GM23338 (cell line): ENCODE measurements at regions not wholly inside any gene's neighbourhood (a gene's known extent, or its start where the extent isn't known, plus 50 kb on each side); places are given as distances from the start of the nearest gene placed in this dataset.

Experiments used
- ATAC-seq: fragments of 200-7000 bp; cut with Tn5 transposase; 3 replicates; pipeline ENCODE4 v1.9.1; 2020
- DNase-seq: peaks from one replicate; pipeline ENCODE4 v3.0.0-alpha.2; 2015; ENCODE audit warnings: low spot score
- H2AFZ ChIP-seq: fragments of 200-600 bp; sonication (generic); 2 replicates; pipeline ENCODE4 v1.8.0; 2016; ENCODE audit warnings: antibody characterized with exemption, mild to moderate bottlenecking, moderate library complexity
- H3F3A ChIP-seq: fragments of 200-600 bp; sonication (generic); replicated peaks from 2 replicates; pipeline ENCODE4 v1.8.0; 2017; ENCODE audit warnings: antibody characterized with exemption, mixed run types, low read depth
- H3K27ac ChIP-seq: fragments of 200-600 bp; sonication (generic); 2 replicates; pipeline ENCODE4 v1.6.1; 2016; ENCODE audit warnings: low read depth
- H3K27me3 ChIP-seq: fragments of 200-600 bp; sonication (generic); 2 replicates; pipeline ENCODE4 v1.8.0; 2016; ENCODE audit warnings: mild to moderate bottlenecking, mixed run types, moderate library complexity; ENCODE audit not compliant: insufficient read depth
- H3K36me3 ChIP-seq: fragments of 200-600 bp; sonication (generic); 2 replicates; pipeline ENCODE4 v1.8.0; 2016; ENCODE audit warnings: mild to moderate bottlenecking; ENCODE audit not compliant: insufficient read depth
- H3K4me1 ChIP-seq: fragments of 200-600 bp; sonication (generic); 2 replicates; pipeline ENCODE4 v1.8.0; 2016; ENCODE audit warnings: mild to moderate bottlenecking, moderate library complexity; ENCODE audit not compliant: insufficient read depth
- H3K4me2 ChIP-seq: fragments of 200-600 bp; sonication (generic); 2 replicates; pipeline ENCODE4 v1.7.1; 2017; ENCODE audit warnings: mixed run types
- H3K4me3 ChIP-seq: fragments of 200-600 bp; sonication (generic); 2 replicates; pipeline ENCODE4 v1.6.1; 2016; ENCODE audit warnings: mixed run types
- H3K79me2 ChIP-seq: fragments of 200-600 bp; sonication (generic); replicated peaks from 2 replicates; pipeline ENCODE4 v1.8.0; 2017; ENCODE audit warnings: mild to moderate bottlenecking; ENCODE audit not compliant: insufficient read depth
- H3K9me2 ChIP-seq: fragments of 200-600 bp; sonication (generic); 2 replicates; pipeline ENCODE4 v1.8.0; 2017; ENCODE audit not compliant: insufficient read depth
- H4K20me1 ChIP-seq: fragments of 200-600 bp; sonication (generic); replicated peaks from 2 replicates; pipeline ENCODE4 v1.8.0; 2017; ENCODE audit warnings: mild to moderate bottlenecking; ENCODE audit not compliant: insufficient read depth
- H3K27ac Mint-ChIP-seq: 2 replicates; pipeline ENCODE4 v1.8.0; 2020; ENCODE audit warnings: inconsistent platforms, mild to moderate bottlenecking, moderate library complexity, mixed read lengths
- H3K27me3 Mint-ChIP-seq: 3 replicates; pipeline ENCODE4 v1.8.0; 2022; ENCODE audit warnings: low read depth, mild to moderate bottlenecking, moderate library complexity, mixed read lengths, inconsistent platforms; ENCODE audit not compliant: insufficient read depth, poor library complexity
- H3K36me3 Mint-ChIP-seq: 3 replicates; pipeline ENCODE4 v1.8.0; 2021; ENCODE audit warnings: low read depth, mild to moderate bottlenecking, inconsistent platforms, moderate library complexity, mixed read lengths
- H3K4me1 Mint-ChIP-seq: 3 replicates; pipeline ENCODE4 v1.8.0; 2020; ENCODE audit warnings: mild to moderate bottlenecking, inconsistent platforms, mixed read lengths
- H3K4me3 Mint-ChIP-seq: 3 replicates; pipeline ENCODE4 v1.8.0; 2021; ENCODE audit warnings: moderate library complexity, mild to moderate bottlenecking, inconsistent platforms, mixed read lengths
- H3K9me3 Mint-ChIP-seq: 3 replicates; pipeline ENCODE4 v1.8.0; 2020; ENCODE audit warnings: moderate library complexity, mild to moderate bottlenecking, inconsistent platforms, mixed read lengths
- CREB1 ChIP-seq: fragments of 250-450 bp; sonication (Bioruptor Pico); IDR thresholded peaks from 2 replicates; pipeline ENCODE4 v1.5.0; 2020; ENCODE audit warnings: low read depth, mild to moderate bottlenecking, moderate library complexity
- EZH2 ChIP-seq: fragments of 200-600 bp; sonication (generic); IDR thresholded peaks from one replicate; pipeline ENCODE4 v1.8.0; 2017; ENCODE audit warnings: antibody characterized with exemption, mild to moderate bottlenecking, low read depth; ENCODE audit not compliant: unreplicated experiment
- EZH2phosphoT487 ChIP-seq: fragments of 200-600 bp; sonication (generic); IDR thresholded peaks from one replicate; pipeline ENCODE4 v1.8.1; 2018; ENCODE audit warnings: antibody characterized with exemption; ENCODE audit not compliant: unreplicated experiment
- JUNB ChIP-seq: IDR thresholded peaks from one replicate; pipeline ENCODE4 v1.6.1; 2016; ENCODE audit warnings: antibody characterized with exemption; ENCODE audit not compliant: unreplicated experiment
- NANOG ChIP-seq: IDR thresholded peaks from 2 replicates; pipeline ENCODE4 v1.6.1; 2016; ENCODE audit warnings: antibody characterized with exemption, borderline replicate concordance
- POLR2AphosphoS5 ChIP-seq: IDR thresholded peaks from 2 replicates; pipeline ENCODE4 v1.6.1; 2016; ENCODE audit warnings: antibody characterized with exemption, low read depth
- STAT1 ChIP-seq: IDR thresholded peaks from one replicate; pipeline ENCODE4 v1.6.1; 2016; ENCODE audit warnings: antibody characterized with exemption; ENCODE audit not compliant: unreplicated experiment
- ZNF331 ChIP-seq: fragments of 250-450 bp; sonication (Bioruptor Pico); IDR thresholded peaks from 2 replicates; pipeline ENCODE4 v1.5.0; 2020; ENCODE audit warnings: low read depth, mild to moderate bottlenecking, moderate library complexity
- TF ChIP-seq, protein P1 (sequence below): IDR thresholded peaks from one replicate; pipeline ENCODE4 v1.6.1; 2018; ENCODE audit warnings: antibody characterized with exemption; ENCODE audit not compliant: unreplicated experiment
- TF ChIP-seq, protein P2 (sequence below), 2 experiments: fragments of 200-600 bp in 1 of 2; sonication (generic) in 1 of 2; conservative IDR thresholded peaks; 2 replicates each; pipeline versions ENCODE4 v1.5.1 to v1.6.1; 2016 to 2017; ENCODE audit warnings: antibody characterized with exemption in 2 of 2, low read depth in 2 of 2, mild to moderate bottlenecking in 2 of 2, moderate library complexity in 1 of 2
- TF ChIP-seq, protein P3 (sequence below): IDR thresholded peaks from 2 replicates; pipeline ENCODE4 v1.6.1; 2016; ENCODE audit warnings: antibody characterized with exemption

DNA sequence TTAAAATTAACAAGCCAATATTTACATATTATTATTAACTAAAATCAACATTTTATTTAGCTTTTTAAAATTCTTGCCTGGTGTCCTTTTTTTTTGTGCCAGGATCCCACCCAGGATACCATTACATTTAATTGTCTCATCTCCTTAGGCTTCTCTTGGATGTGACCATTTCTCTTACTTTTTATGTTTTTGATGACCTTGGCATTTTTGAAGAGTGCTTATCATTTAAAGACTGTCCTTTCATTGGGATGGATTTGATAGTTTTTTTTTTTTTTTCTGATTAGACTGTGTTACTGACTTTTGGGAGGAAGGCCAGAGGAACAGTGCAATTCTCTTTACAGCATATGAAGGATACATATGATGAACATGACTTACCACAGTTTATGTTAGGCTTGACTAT, 181.4 kb upstream of the SMIM30 start:
- Histone ChIP-seq H3K4me1 (no peaks in the 10 kb centered on the region), H3K27ac (no peak overlapping the region), H3K4me3 (no peak overlapping the region), H4K20me1 (no peaks in the 10 kb centered on the region), H3K9me2 (no peaks in the 10 kb centered on the region), H3K79me2 (no peaks in the 10 kb centered on the region), H3F3A (no peaks in the 10 kb centered on the region), H3K27me3 (no peaks in the 10 kb centered on the region), H3K36me3 (no peaks in the 10 kb centered on the region), H2AFZ (no peak overlapping the region), H3K4me2 (no peak overlapping the region)
- ATAC-seq (no peak), DNase-seq (no peak)
- TF ChIP-seq, protein P1, sequence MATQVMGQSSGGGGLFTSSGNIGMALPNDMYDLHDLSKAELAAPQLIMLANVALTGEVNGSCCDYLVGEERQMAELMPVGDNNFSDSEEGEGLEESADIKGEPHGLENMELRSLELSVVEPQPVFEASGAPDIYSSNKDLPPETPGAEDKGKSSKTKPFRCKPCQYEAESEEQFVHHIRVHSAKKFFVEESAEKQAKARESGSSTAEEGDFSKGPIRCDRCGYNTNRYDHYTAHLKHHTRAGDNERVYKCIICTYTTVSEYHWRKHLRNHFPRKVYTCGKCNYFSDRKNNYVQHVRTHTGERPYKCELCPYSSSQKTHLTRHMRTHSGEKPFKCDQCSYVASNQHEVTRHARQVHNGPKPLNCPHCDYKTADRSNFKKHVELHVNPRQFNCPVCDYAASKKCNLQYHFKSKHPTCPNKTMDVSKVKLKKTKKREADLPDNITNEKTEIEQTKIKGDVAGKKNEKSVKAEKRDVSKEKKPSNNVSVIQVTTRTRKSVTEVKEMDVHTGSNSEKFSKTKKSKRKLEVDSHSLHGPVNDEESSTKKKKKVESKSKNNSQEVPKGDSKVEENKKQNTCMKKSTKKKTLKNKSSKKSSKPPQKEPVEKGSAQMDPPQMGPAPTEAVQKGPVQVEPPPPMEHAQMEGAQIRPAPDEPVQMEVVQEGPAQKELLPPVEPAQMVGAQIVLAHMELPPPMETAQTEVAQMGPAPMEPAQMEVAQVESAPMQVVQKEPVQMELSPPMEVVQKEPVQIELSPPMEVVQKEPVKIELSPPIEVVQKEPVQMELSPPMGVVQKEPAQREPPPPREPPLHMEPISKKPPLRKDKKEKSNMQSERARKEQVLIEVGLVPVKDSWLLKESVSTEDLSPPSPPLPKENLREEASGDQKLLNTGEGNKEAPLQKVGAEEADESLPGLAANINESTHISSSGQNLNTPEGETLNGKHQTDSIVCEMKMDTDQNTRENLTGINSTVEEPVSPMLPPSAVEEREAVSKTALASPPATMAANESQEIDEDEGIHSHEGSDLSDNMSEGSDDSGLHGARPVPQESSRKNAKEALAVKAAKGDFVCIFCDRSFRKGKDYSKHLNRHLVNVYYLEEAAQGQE: no peak
- TF ChIP-seq, protein P2, sequence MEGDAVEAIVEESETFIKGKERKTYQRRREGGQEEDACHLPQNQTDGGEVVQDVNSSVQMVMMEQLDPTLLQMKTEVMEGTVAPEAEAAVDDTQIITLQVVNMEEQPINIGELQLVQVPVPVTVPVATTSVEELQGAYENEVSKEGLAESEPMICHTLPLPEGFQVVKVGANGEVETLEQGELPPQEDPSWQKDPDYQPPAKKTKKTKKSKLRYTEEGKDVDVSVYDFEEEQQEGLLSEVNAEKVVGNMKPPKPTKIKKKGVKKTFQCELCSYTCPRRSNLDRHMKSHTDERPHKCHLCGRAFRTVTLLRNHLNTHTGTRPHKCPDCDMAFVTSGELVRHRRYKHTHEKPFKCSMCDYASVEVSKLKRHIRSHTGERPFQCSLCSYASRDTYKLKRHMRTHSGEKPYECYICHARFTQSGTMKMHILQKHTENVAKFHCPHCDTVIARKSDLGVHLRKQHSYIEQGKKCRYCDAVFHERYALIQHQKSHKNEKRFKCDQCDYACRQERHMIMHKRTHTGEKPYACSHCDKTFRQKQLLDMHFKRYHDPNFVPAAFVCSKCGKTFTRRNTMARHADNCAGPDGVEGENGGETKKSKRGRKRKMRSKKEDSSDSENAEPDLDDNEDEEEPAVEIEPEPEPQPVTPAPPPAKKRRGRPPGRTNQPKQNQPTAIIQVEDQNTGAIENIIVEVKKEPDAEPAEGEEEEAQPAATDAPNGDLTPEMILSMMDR (conservative IDR thresholded peaks at IDR 0.05; ENCODE audit: low read depth in 2 of 2): no peak
- TF ChIP-seq ZNF331 (CRISPR knock-in tag): no peak
- Mint-ChIP-seq H3K4me1 (no peaks in the 10 kb centered on the region), H3K27me3 (no peaks in the 10 kb centered on the region), H3K9me3 (peaks cover 3% of the 10 kb centered on the region; the same call in 2 of the 3 replicates), H3K36me3 (no peaks in the 10 kb centered on the region), H3K27ac (no peak overlapping the region), H3K4me3 (no peak overlapping the region)

DNA sequence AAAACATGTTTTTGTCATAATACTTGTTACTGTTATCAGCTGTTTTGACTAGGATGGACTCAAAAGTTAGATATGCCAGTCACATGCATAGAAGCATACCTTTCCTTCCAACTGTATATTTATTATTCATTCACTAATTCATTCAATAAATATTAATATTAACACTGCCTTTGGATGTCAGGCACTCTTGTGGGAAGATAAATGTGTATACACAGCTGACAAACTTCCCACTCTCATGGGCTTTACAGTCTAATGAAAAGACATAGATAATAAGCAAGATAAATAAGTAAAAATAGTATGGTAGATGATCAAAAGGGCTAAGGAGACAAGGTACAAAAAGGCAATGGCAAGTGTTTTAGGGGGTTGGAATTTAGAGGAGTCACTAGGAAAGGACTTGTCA, 180.1 kb upstream of the SMIM30 start:
- Mint-ChIP-seq H3K27ac (no peak overlapping the region), H3K4me3 (no peak overlapping the region), H3K27me3 (no peaks in the 10 kb centered on the region), H3K36me3 (no peaks in the 10 kb centered on the region), H3K4me1 (no peaks in the 10 kb centered on the region), H3K9me3 (peaks cover 3% of the 10 kb centered on the region; the same call in 2 of the 3 replicates)
- Histone ChIP-seq H3K4me3 (no peak overlapping the region), H3K27ac (no peak overlapping the region), H3K9me2 (no peaks in the 10 kb centered on the region), H2AFZ (no peak overlapping the region), H3K36me3 (no peaks in the 10 kb centered on the region), H3K79me2 (no peaks in the 10 kb centered on the region), H3K27me3 (no peaks in the 10 kb centered on the region), H3K4me2 (no peak overlapping the region), H3F3A (no peaks in the 10 kb centered on the region), H3K4me1 (no peaks in the 10 kb centered on the region), H4K20me1 (no peaks in the 10 kb centered on the region)
- no peak for DNase-seq
- no peak for ATAC-seq
- no peak for TF ChIP-seq CREB1
- TF ChIP-seq STAT1: no peak
- TF ChIP-seq, protein P3, sequence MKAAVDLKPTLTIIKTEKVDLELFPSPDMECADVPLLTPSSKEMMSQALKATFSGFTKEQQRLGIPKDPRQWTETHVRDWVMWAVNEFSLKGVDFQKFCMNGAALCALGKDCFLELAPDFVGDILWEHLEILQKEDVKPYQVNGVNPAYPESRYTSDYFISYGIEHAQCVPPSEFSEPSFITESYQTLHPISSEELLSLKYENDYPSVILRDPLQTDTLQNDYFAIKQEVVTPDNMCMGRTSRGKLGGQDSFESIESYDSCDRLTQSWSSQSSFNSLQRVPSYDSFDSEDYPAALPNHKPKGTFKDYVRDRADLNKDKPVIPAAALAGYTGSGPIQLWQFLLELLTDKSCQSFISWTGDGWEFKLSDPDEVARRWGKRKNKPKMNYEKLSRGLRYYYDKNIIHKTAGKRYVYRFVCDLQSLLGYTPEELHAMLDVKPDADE: no peak
- TF ChIP-seq, protein P2 (conservative IDR thresholded peaks at IDR 0.05; ENCODE audit: low read depth in 2 of 2): no peak
- no peak for TF ChIP-seq POLR2AphosphoS5
- TF ChIP-seq, protein P1: no peak
- TF ChIP-seq ZNF331 (CRISPR knock-in tag): no peak
- TF ChIP-seq EZH2phosphoT487: no peak
- no peak for TF ChIP-seq NANOG
- TF ChIP-seq JUNB: no peak
- TF ChIP-seq EZH2: no peak
